Endothelial cell of umbilical vein (primary cell): ENCODE measurements at regions not wholly inside any gene's neighbourhood (a gene's known extent, or its start where the extent isn't known, plus 50 kb on each side); places are given as distances from the start of the nearest gene placed in this dataset.
A peak's percentile ranks its signal among the peaks of the same experiment; 100 is the strongest.

Experiments used
- BruUV-seq: library from RNA; stranded (reverse); fragments of 400-500 nt; replicated peaks from 2 replicates; lab custom pipeline; 2021; lab: Mats Ljungman, UMichigan
- CTCF ChIA-PET: fragments of 300-600, 350-600 bp; sonication (Branson Sonifier 250); formaldehyde crosslinking; loops from one replicate; lab custom pipeline; 2021; ENCODE audit warnings: antibody characterized with exemption, inconsistent platforms; lab: Charles Lee
- POLR2A ChIA-PET: fragments of 300-600, 350-600 bp; sonication (Branson Sonifier 250); formaldehyde crosslinking; loops from one replicate; lab custom pipeline; 2021; ENCODE audit warnings: antibody characterized with exemption, inconsistent platforms; lab: Charles Lee
- DNase-seq: peaks from one replicate; pipeline ENCODE4 v3.0.0-alpha.2; 2011; ENCODE audit warnings: low read depth, low spot score
- FAIRE-seq: peaks from 2 replicates; lab custom pipeline; 2011; peaks lifted over from hg19 to GRCh38; lab: Jason Lieb, UNC
- H2AFZ ChIP-seq: 2 replicates; pipeline ENCODE4 v1.6.0; 2012; ENCODE audit warnings: low read depth, low read length, control low read depth, inconsistent platforms
- H3K27ac ChIP-seq: 2 replicates; pipeline ENCODE4 v1.5.1; 2011; ENCODE audit warnings: low read depth, mild to moderate bottlenecking, control low read depth, low read length, moderate library complexity; ENCODE audit not compliant: insufficient read depth
- H3K27me3 ChIP-seq, 2 experiments: 2 replicates each; pipeline versions ENCODE4 v1.6.0 to v1.6.1; 2011; ENCODE audit warnings: low read length in 2 of 2, mixed read lengths in 1 of 2; ENCODE audit not compliant: control insufficient read depth in 2 of 2, insufficient read depth in 2 of 2
- H3K36me3 ChIP-seq, 2 experiments: 2 replicates in 1 of 2; 3 replicates in 1 of 2; pipeline ENCODE4 v1.5.1; 2011; ENCODE audit warnings: low read length in 2 of 2, mild to moderate bottlenecking in 1 of 2, moderate library complexity in 1 of 2; ENCODE audit not compliant: control insufficient read depth in 2 of 2, insufficient read depth in 2 of 2; ENCODE audit errors: extremely low read depth in 1 of 2
- H3K4me1 ChIP-seq: 3 replicates; pipeline ENCODE4 v1.5.1; 2011; ENCODE audit warnings: mild to moderate bottlenecking, low read length; ENCODE audit not compliant: control insufficient read depth, insufficient read depth; ENCODE audit errors: extremely low read depth
- H3K4me2 ChIP-seq: 2 replicates; pipeline ENCODE4 v1.6.1; 2011; ENCODE audit warnings: low read length, control low read depth, mixed read lengths; ENCODE audit not compliant: insufficient read depth
- H3K4me3 ChIP-seq, 3 experiments: fragments of 200-600 bp in 1 of 3; sonication (generic), shearing (Covaris generic) in 1 of 3; replicated peaks in 1 of 3; 2 replicates each; pipeline ENCODE4 v1.5.1; 2011 to 2016; ENCODE audit warnings: control low read depth in 3 of 3, low read length in 3 of 3, mild to moderate bottlenecking in 2 of 3, inconsistent platforms in 1 of 3, low read depth in 1 of 3, moderate library complexity in 1 of 3; ENCODE audit not compliant: insufficient read depth in 1 of 3
- H3K79me2 ChIP-seq: 2 replicates; pipeline ENCODE4 v1.6.0; 2012; ENCODE audit warnings: low read length, inconsistent platforms; ENCODE audit not compliant: control insufficient read depth, insufficient read depth
- H3K9ac ChIP-seq: replicated peaks from 2 replicates; pipeline ENCODE3; 2011; ENCODE audit warnings: low read length, control low read depth; ENCODE audit not compliant: insufficient read depth; ENCODE audit errors: extremely low read depth
- H3K9me1 ChIP-seq: replicated peaks from 3 replicates; pipeline ENCODE4 v1.6.0; 2011; ENCODE audit warnings: mild to moderate bottlenecking, low read length; ENCODE audit not compliant: control insufficient read depth, insufficient read depth; ENCODE audit errors: extremely low read depth
- H3K9me3 ChIP-seq: replicated peaks from 2 replicates; pipeline ENCODE4 v1.5.1; 2012; ENCODE audit warnings: low read length, inconsistent platforms; ENCODE audit not compliant: control insufficient read depth, insufficient read depth
- H4K20me1 ChIP-seq: replicated peaks from 2 replicates; pipeline ENCODE3; 2011; ENCODE audit warnings: mild to moderate bottlenecking, low read length; ENCODE audit not compliant: control insufficient read depth, insufficient read depth; ENCODE audit errors: extremely low read depth
- EZH2 ChIP-seq: IDR thresholded peaks from 2 replicates; pipeline ENCODE4 v1.6.1; 2012; ENCODE audit warnings: borderline replicate concordance, low read depth, mild to moderate bottlenecking, moderate library complexity, low read length, inconsistent platforms; ENCODE audit not compliant: severe bottlenecking
- FOS ChIP-seq: IDR thresholded peaks from 2 replicates; pipeline ENCODE4 v1.6.1; 2011; ENCODE audit warnings: mild to moderate bottlenecking, low read length, moderate library complexity, borderline replicate concordance; ENCODE audit not compliant: insufficient read depth
- GATA2 ChIP-seq: IDR thresholded peaks from 2 replicates; pipeline ENCODE4 v1.7.0; 2011; ENCODE audit warnings: low read depth, mild to moderate bottlenecking, moderate library complexity, mixed read lengths, low read length; ENCODE audit not compliant: insufficient read length, insufficient read depth
- JUN ChIP-seq: IDR thresholded peaks from 2 replicates; pipeline ENCODE4 v1.6.1; 2011; ENCODE audit warnings: borderline replicate concordance, low read depth; ENCODE audit not compliant: insufficient read length, insufficient read depth
- MYC ChIP-seq: IDR thresholded peaks from one replicate; pipeline ENCODE4 v1.6.1; 2011; ENCODE audit warnings: mild to moderate bottlenecking, low read depth, low read length
- POLR2A ChIP-seq: IDR thresholded peaks from 2 replicates; pipeline ENCODE4 v1.6.1; 2012; ENCODE audit warnings: low read depth, mild to moderate bottlenecking, control low read depth, low read length
- POLR2AphosphoS5 ChIP-seq: IDR thresholded peaks from 2 replicates; pipeline ENCODE4 v1.6.1; 2012; ENCODE audit warnings: low read depth, mild to moderate bottlenecking, control low read depth, low read length, moderate library complexity; ENCODE audit not compliant: insufficient read depth
- dilution Hi-C: fragments of 300-500 bp; cut with MboI; formaldehyde crosslinking; loops from one replicate; pipeline ENCODE4 v1.15.0; 2019; ENCODE audit warnings: low sequenced_read_pairs; ENCODE audit not compliant: extremely low pct_ligation_motif_present
- intact Hi-C: fragments of 100-400 bp; cut with micrococcal nuclease; formaldehyde crosslinking; loops from one replicate; pipeline ENCODE4 v1.10.0; 2022
- TF ChIP-seq, protein P1 (sequence below): IDR thresholded peaks from 2 replicates; pipeline ENCODE4 v1.6.1; 2011; ENCODE audit not compliant: insufficient read depth, insufficient read length

DNA sequence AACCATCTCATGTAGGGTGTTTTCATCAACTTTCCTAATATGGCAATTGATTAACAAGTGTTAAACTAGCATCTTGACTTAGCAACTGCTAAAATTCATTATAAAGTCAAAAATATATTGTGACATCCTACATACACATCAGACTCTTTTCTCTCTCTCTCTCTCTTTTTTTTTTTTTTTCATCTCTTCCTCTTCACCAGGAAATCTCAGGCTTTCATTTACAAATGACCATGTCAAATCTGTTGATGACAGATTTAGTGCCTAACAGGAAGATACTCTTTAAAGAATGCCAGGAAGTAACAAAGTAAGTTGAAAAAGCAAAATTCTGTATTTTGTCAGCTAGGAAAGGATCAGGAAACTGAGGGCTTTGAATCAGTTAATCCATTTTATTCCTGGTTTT lies 365.5 kb downstream of the PCDH7 start:
- peak overlapping the region; percentile 61 for H3K4me2 ChIP-seq
- BruUV-seq, result no TSS peak
- TF ChIP-seq EZH2 (no peak), FOS (no peak), JUN (peak; percentile 33), POLR2A (no peak), MYC (no peak), GATA2 (no peak), POLR2AphosphoS5 (no peak)
- TF ChIP-seq, protein P1, sequence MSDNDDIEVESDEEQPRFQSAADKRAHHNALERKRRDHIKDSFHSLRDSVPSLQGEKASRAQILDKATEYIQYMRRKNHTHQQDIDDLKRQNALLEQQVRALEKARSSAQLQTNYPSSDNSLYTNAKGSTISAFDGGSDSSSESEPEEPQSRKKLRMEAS, result no peak
- H3K27me3 ChIP-seq, result no peaks in the 10 kb centered on the region
- CTCF ChIA-PET, result interaction anchor here (0.9 kb wide), 1 partner anchor 17 kb away, joined by 3 read pairs; no protein-coding TSS in a partner anchor
- peak overlapping the region; percentile 31 for H3K9ac ChIP-seq
- FAIRE-seq (no peak), DNase-seq (peak; percentile 78)
- H4K20me1 ChIP-seq, result no peaks in the 10 kb centered on the region
- POLR2A ChIA-PET, result interaction anchor here (1.1 kb wide), 1 partner anchor 17 kb away, joined by 9 read pairs; no protein-coding TSS in a partner anchor
- H2AFZ ChIP-seq, result no peak overlapping the region
- peak overlapping the region; percentile 18 for H3K27ac ChIP-seq
- no peak overlapping the region for H3K4me3 ChIP-seq
- intact Hi-C loops, result loop anchor here (5.0 to 10.0 kb wide), 2 partner anchors 318 to 551 kb away; no protein-coding TSS in a partner anchor
- no peaks in the 10 kb centered on the region for H3K9me3 ChIP-seq
- H3K36me3 ChIP-seq, result no peaks in the 10 kb centered on the region
- H3K9me1 ChIP-seq, result no peaks in the 10 kb centered on the region
- H3K4me1 ChIP-seq, result peaks cover 46% of the 10 kb centered on the region
- dilution Hi-C loops, result no loop called here
- no peaks in the 10 kb centered on the region for H3K79me2 ChIP-seq
